ENCODE measurements at regions not wholly inside any gene's neighbourhood (a gene's known extent, or its start where the extent isn't known, plus 50 kb on each side); places are given as distances from the start of the nearest gene placed in this dataset.

DNA sequence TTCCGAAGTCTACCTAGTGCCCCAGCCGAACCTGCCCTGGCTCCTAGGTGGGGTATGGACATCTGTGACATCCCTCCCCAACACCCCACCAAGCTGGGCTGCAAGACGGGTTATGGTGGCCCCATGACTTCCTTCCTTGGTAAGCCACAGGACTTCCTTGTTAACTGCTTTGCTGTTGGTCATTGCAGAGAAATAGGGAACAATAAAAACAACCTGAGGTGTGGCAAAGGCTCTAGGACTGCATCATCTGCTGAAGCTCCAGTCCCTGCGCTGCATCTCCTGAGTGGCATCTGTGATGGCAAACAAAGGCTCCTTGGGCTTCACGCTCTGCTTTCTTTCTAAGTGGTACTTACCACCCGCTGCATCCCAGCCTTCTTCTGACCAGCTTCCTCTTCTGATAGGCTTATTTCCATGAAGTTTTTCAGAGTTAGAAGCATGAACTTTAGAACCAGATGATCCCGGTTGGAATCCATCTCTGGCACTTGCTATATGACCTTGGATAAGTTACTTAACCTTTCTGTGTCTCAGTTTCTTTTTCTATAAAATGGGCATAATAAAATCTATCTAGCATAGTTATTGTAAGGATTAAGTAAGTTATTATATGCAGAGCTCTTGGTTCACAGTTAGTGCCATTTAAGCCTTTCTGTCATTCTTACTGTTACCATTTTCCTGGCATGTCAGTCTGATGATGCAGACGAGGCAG lies 216.8 kb downstream of the RPS24 start:
- DNase-seq: peak; percentile 12

DNA sequence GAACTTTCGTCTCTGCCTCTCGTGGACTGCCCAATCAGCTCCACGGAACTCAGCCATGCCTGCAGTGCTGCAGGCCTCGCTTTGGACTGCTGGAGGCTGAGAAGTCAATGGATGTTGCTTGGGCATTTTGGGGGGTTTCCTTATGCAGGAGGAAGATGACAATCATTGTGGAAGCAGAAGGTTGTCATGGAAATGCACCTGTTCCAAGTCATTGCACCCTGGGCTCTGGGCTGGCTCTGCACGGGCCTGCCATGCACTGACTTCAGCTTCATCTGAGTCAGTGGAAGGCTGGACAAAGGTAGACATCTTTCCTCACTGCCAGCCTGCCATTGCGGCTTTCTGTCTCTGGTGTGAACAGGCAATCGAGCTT lies 217.3 kb downstream of the RPS24 start:
- no peak for DNase-seq

DNA sequence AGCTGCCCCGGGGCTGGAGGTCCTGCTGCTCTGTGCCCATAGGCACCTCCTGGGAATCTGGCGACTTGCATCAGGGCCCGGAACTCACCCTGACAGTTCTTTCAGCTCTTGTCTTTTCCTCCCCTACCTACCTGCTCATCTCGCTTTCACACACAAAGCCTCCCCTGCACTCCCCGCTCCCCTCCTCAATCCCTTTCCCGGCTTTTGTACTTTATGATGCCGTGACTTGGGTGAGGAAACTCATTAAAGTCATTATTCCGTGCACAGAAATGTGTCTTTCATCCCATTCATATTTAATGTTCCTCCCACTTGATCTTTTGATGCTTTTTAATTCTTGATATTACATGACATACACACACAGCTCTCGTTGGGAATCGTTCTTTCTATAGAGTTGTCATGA lies 218.6 kb downstream of the RPS24 start:
- no peak for DNase-seq

DNA sequence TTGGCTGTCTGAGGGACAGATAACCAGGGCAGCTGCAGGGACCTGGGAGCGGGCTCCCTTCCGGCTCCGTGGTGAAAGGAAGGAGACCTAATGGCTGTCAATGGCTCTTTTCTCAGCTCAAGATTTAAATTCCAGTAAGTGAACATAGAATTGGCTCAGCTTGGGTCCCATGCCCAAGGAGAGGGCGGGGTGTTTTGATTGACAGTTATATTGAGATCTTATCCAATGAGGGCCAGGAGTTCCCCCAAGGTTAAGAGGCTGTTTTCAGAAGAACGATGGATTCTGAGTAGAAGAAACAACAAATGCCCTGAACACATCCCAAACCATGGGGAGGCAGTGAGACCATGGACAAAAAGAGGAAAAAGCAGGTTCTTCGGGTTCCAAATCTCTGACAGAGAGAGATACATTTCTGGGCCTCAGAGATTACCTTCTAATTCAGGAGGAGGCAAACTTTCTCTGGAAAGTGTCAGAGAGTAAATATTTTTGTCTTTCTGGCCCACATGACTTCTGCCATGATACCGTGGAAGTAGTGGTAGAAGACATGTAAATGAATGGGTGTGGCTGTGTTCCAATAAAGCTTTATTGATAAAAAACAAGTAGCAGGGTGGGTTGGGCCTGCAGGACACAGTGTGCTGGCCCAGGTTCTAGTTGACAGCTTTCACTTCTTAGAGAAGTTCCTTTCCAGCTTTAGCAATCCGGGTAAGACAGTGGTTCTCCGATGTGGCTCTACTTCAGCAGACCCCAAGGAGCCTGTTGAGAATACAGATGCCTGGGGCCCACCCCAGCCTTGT lies 219.6 kb downstream of the RPS24 start:
- DNase-seq: no peak

DNA sequence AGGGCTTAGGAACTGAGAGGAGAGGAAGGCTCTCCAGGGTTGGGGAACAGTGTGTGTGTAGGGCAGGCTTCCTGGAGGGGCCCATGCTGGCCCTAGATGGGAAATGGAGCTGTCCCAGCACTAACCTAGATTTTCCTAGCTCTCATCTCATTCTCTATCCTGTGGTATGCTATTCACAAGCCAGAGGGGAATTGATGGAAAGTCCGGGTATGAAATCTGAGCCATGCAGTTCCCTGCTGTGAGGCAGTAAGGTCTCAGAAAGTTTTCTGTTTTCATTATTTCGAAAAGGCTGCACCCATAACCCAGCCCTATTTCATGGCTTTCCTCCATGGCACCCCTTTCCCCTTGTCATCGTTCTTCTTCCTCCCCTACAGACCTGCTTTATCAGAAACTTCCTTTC lies 220.3 kb downstream of the RPS24 start:
- no peak for DNase-seq

DNA sequence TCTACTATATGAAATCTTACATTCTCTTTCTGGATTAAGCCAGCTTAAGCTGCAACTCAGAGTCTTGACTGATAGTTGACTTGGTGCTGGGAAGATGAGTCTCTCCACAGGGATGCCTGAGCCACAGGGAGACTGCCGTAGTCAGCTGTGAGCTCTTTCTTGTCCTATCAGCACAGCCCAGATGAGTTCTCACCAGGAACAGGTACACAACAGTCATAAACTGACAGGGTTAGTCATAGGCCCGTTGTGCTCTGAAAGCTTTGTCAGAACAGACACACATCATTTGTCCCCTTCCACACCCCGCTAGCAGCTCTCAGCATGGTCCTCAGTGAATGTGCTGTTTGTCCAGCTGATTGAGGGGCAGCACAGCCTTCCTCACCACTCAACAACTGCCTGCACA lies 221.6 kb downstream of the RPS24 start:
- no peak for DNase-seq

DNA sequence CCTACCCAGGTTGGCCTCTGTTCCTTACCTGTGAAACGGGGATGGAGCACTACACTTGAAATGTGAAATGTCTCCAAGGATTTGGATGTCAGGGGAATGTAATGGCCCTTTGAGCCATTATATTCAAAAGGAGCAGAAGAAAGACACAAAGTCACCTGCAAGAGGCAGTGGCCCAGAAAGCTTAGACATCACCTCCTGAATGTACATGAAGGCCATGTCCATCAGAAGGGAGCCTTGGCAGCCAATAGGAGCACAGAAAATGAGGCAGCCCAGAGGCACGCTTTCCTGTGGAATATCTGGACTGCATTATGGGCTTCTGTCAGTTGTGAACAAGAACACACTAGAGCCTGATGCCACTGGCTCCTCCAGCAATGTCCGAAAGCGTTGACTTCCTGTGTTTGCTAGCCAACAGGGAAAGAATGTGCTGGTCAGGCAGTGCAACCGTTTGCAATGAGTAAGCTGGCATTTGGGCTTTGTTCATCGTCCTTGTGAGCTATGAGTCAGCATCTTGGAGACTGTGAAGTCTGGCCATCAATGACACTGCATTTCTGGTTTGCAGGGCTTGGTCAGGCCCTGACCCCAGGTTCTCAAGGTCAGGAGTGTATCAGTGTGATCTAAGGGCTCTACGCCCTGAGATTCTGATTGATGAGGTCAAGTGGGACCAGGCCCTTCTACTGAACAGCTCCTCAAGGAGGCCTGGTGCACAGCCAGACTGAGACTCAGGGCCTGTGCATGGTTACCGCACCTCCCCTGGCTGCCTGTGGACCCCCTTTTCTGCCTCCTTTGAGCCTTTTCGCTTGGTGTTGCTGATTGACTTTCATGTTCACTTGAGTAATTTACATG lies 222.4 kb downstream of the RPS24 start:
- DNase-seq: peak; percentile 58

DNA sequence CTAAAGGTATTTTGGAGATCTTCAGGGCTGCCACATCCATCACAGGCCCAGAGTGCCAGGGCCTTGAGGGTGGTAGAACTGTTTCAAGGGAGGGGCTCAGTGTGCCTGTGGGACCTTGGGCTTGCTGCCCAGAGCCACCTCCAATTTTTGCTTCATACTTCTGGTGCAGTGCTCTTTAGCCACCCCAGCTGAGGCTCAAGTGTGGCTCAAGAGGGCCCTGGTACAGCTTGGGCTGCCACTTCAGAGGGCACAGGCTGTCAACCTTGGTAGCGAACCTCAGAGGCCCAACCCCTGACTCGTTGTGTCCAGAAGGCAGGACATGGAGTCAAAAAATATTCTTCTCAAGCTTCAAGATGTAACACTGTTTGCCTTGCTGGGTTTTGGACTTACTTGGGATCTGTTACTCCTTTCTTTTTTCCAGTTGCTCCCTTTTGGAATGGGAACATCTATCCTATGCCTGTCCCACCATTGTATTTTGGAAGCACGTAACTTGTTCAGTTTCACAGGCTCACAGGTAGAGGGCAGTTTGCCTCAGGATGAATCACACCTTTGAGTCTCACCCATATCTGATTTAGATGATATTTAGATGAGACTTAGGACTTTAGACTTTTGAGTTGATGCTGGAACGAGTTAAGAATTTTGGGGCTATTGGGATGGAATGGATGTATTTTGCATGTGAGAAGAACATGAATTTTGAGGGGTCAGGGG lies 224.8 kb downstream of the RPS24 start:
- no peak for DNase-seq

DNA sequence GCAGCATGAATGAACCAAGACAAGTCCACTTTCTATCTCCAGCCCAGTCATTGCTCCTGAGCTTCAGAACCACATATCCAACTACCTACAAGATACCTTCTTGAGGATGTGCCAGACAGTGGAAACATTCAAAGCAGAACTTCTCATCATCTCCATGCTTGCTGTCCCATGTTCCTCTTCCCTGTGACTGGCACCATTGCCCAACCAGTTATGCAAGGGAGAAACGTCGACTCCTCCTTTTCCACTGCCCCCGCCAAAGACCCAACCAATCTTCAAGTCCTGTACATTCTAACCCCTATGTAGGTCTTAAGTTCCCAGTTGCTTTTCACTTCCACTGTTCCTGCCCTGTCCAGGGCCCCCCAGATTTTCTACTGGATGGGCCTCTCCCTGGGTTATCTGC lies 225.7 kb downstream of the RPS24 start:
- peak; percentile 8 for DNase-seq

DNA sequence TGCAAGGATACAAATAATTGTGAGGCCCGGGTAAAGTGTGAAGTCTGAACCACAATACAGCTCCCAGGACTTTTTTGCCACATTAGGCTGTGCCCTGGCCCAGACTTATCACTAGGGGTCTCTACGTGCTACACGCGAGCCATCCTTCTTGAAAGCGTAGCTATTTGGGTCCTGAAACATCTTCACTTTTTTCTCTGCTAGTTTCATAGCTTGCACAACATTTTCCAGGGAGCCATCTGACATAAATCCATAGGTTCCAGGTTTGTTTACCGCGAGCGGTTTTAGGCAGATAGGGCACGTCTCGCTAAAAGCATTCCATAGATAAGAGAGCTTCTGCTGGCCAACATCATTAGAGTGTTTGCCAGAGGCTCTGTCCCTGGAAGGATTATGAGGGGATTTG lies 226.5 kb downstream of the RPS24 start:
- no peak for DNase-seq

DNA sequence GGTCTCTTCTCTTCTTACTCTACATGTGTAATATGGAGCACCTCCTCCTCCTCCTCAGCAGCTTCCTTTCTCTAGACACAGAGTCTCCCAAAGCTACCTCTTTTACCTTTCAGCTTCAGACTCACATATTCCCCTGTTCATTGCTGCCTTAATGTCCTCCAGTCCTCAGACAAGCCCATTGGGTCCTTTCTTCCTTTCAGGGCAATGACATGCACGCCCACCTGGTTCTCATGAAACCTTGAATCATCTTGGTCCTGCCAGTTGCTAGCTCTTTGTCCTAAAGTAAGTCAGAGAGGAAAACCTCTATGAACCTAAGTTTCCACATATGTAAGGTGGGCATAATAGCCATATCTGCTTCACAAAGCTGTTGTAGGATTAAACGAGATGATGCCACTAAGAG lies 227.0 kb downstream of the RPS24 start:
- DNase-seq: no peak

DNA sequence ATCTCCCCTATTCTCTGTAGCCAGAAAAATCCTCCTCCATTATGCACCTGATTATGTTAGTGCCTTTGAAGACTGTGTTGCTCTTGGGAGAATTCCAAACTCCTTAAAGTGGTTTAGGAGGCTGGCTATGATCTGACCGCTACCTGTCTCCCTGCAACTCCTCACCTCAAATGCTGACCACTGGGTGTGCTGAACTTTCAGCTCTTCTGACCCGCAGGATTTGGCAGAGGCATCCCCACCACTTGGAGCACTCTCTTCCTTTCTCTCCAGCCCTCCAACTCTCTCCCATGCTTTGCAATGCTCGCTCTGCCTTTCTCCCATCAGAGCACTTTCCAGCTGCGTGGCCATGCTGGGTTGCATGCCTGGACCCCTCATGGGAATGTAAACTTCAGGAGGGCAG lies 227.6 kb downstream of the RPS24 start:
- DNase-seq: no peak

DNA sequence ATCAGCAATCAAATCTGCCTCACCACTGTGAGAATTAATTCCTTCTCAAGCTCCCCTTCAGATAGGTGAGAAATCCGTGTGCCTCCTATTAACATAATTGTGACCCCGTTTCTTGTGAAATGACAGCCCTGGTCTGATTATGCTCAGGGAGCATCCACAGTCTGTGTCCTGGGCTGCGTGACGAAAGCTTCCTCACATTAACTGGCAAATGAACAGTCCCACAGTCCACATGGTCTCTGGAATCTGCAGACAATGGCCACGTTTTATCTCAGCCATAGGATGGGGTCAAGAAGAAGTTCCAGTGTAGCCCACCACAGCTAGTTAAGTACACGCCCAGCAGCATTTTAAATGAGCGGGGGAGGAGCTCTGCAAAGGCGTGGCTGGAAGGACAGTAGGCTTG lies 229.2 kb downstream of the RPS24 start:
- no peak for DNase-seq

DNA sequence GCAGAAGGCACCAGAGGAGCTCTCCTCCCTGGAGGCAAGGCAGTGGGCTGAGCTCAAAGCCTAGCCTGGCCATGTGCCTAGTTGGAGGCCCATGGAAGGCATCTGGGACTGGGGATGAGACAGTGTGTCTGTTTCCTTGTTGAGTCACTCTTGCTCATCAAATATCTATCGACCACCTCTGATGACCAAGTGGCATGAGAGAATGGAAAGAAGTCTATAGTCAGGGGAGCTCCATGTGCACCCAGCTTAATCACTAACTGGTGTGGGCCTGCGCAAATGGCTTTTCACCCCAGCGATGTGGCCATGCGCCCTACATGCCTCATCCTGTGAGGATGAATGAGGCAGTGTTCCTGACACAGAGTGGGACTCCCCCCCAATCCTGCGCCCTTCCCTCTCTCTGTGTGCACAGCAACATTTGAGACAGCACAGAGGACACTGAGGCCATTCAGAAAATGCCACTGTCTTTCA lies 229.9 kb downstream of the RPS24 start:
- no peak for DNase-seq

DNA sequence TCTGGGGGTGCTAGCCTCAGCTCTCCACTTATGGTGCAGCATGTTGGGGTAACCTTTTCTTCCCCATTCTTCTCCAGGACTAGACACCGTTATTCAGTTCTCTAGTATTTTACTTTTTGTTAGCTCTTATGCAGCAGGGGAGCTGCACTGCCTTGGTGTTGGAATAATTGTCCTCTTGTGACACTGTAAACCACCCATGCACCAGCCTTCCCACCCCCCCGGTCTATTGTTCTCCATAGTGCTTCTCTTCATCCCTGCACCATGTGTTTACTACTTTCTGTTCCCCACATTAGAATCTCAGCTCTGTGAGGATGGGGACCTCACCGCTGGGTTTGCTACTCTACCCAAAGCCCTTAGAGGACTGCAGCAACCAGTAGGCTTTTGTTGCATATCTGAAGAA lies 230.7 kb downstream of the RPS24 start:
- no peak for DNase-seq

DNA sequence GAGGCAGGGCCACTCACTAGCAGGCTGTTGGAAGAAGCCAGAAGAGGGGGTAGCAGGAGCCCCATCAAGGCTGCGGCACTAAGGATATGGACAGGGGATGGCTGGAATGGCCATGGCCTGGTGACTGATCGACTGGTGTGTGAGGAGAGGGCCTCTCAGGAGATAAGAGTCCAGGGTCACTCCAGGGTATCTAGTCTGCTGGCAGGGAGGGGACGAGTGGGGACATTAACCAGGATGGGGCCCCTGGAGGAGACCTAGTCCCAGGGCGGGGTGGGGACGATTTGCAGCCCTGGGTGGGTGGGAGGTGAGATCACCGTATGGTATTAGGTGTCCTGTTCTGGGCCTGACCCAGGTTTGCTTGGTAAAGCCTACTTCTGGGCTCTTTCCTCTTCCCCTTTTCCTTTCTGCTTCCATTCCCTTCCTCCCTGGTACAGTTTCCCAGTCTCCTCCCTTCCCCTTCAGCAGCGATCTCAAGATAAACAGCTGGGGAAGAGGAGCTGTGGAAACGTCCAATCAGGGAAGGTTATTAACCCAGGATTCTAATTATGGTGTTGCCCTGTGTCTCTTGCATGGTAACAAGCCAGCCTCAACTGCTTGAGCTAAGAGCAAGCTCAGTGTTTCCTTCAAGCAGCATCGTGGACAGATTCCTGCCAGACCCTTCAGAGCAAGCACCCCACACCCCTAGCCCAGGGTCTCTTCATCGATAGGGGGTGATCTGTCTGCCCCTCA lies 233.2 kb downstream of the RPS24 start:
- DNase-seq: no peak

DNA sequence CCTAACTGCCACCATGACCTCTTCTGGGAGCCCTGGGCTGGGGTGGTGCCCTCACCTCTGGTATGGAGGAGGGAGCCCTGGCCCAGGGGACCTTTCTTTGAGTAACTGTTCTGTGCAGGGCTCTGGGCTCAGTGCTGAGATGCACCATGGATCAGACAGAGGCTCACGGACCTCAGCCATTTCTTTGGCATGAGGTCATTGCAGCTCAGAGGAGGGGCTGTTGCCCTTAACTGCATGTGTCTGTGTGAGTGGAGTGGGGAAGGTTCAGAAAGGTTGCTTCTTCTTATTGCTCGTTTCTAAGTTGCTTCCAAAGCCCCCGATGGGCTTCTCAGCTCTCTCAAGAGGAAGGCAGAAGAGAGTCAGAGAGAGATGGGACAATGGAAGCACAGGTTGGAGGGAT lies 233.9 kb downstream of the RPS24 start:
- no peak for DNase-seq

DNA sequence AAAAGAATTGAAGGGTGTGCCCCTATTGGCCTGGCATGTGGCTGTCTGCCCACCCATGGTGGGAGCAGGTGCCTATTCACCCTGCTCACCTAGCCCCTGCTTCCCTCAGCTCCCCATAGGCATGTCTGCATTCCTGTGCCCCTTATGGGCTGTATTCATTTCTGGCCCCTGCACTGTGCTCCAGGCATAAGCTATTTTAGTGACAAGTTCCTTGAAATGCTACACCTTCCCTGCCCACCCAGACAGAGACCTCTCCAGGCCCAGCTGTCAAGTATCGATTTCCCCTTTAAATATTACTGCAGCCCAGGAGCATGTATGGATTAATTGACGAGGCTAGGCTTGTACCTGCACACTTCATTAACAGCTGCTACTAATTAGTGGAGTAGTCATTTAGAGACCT lies 235.4 kb downstream of the RPS24 start:
- no peak for DNase-seq

DNA sequence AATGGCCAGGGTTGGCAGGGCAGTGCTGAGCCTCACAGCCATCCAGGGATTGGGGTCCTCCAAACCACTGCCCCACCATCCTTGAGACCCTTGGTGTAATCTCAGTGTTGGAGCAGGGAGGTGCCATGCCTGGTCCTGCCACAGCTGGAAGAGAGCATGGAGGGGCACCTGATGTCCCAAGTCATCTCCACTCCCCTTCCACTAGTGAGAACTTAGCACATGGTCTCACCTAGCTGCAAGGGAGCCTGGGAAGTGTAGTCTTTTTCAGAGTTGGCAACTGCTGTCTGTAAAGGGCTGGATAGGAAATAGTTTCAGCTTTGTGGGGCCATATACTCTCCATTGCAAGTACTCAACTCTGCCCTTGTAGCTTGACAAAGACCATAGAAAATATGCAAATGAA lies 238.7 kb downstream of the RPS24 start:
- no peak for DNase-seq

DNA sequence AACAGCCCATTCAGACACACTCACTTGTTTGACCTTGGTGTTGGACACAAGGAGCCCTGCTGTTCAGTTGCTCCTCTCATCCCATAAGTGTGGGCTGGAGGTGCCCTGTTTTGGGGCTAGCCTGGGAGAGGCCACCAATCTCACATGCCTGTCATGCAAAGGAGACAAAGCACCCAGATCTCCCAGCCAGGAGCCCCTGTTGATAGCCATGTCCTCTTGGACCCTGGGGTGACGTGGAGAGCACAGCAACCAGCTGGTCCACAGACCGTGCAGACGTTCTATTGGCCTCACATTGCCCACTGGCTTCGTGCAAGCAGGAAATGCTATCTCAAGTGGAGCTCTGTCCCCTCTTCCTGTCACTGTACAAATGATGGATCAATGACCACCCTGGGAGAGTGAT lies 240.8 kb downstream of the RPS24 start:
- DNase-seq: no peak

DNA sequence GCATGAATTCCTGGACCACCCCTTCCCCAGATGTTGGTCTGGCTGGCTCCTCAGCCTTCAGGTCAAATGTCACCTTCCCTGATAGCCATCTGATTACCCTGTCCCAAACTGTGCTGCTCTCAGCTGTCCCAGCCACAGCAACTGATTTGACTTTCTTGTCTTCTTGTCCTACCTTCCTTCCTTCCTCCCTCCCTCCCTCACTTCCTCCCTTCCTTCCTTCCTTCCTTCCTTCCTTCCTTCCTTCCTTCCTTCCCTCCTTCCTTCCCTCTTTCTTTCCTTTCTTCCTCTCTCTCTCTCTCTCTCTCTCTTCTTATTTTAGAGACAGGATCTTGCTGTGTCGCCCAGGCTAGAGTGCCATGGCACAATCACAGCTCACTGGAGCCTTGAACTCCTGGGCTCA lies 242.5 kb downstream of the RPS24 start:
- no peak for DNase-seq

DNA sequence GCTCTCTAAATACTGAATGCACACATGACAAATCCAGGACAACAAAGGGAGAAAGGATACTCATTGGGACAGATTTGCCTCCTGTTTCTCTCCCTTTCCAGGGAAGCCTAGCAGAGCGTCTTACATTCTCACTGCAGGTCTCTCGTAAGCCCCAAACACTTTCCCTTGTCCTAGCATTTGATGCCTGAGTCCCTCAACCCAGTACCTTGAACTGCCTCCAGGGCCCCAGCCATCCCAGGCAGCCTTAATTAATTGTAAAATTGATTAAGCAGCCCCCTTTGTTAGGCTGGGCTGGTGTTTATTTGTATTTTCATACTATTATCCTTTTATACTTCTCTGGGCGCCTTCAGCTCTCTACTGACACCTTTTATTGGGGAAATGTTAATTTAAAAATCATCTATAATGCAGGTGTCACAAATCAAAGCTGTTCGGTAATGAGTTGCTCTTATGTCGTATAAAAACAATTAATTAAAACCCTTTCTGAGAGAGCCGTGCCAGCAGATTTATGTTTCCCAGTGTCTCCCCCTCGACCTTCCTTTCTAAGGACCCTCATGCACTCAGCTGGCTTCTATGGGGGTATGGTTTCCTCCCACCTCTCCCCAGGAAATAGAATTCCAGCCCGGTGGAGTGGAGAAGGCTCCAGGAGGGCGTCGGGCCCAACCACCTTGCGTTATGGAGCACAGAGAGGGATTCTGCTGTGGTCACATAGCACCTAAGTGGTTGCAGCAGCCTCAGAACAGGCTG lies 243.8 kb downstream of the RPS24 start:
- DNase-seq: no peak

Data from CD4-positive, alpha-beta T cell treated with Interferon gamma for 1 hour (primary cell).